ENCODE measurements at regions not wholly inside any gene's neighbourhood (a gene's known extent, or its start where the extent isn't known, plus 50 kb on each side); places are given as distances from the start of the nearest gene placed in this dataset.
"Not testable (repeated sequence)": the region's sequence is repeated elsewhere in the genome, so short reads cannot be mapped to it uniquely, and the experiment has no call there.

GRCh38 chr7:109549471-109550193 is 980.0 kb downstream of the DNAJB9 start:
- no peaks in the 10 kb centered on the region for H3K36me3 ChIP-seq (ENCODE audit: control insufficient read depth in 1 of 2, insufficient read depth in 2 of 2, low read length in 2 of 2)
- no peak overlapping the region for H3K27ac ChIP-seq (ENCODE audit: low read length)
- H3K4me1 ChIP-seq (ENCODE audit: control insufficient read depth in 1 of 2, insufficient read depth in 2 of 2, low read length in 2 of 2), result no peaks in the 10 kb centered on the region
- no peak overlapping the region for H3K4me3 ChIP-seq (ENCODE audit: low read depth in 1 of 2, low read length in 2 of 2)
- no peaks in the 10 kb centered on the region for H3K27me3 ChIP-seq (ENCODE audit: low read depth, low read length)
- H3K9me3 ChIP-seq (ENCODE audit: control insufficient read depth in 1 of 2, low read length in 2 of 2), result no peaks in the 10 kb centered on the region

GRCh38 chr7:109552017-109552416 is 982.3 kb downstream of the DNAJB9 start:
- Histone ChIP-seq H3K9me3 (ENCODE audit: control insufficient read depth in 1 of 2, low read length in 2 of 2) (peaks cover 0 to 3% of the 10 kb centered on the region in 2 donors), H3K4me3 (ENCODE audit: low read depth in 1 of 2, low read length in 2 of 2) (no peak overlapping the region), H3K4me1 (ENCODE audit: control insufficient read depth in 1 of 2, insufficient read depth in 2 of 2, low read length in 2 of 2) (no peaks in the 10 kb centered on the region), H3K27ac (ENCODE audit: low read length) (no peak overlapping the region), H3K27me3 (ENCODE audit: low read depth, low read length) (no peaks in the 10 kb centered on the region), H3K36me3 (ENCODE audit: control insufficient read depth in 1 of 2, insufficient read depth in 2 of 2, low read length in 2 of 2) (no peaks in the 10 kb centered on the region)

GRCh38 chr7:109577265-109577664 is 1007.6 kb downstream of the DNAJB9 start:
- no peak overlapping the region for H3K27ac ChIP-seq (ENCODE audit: low read length)
- H3K4me1 ChIP-seq (ENCODE audit: control insufficient read depth in 1 of 2, insufficient read depth in 2 of 2, low read length in 2 of 2), result no peaks in the 10 kb centered on the region
- no peaks in the 10 kb centered on the region for H3K36me3 ChIP-seq (ENCODE audit: control insufficient read depth in 1 of 2, insufficient read depth in 2 of 2, low read length in 2 of 2)

GRCh38 chr7:109579901-109580300 is 1010.2 kb downstream of the DNAJB9 start:
- no peaks in the 10 kb centered on the region for H3K27me3 ChIP-seq (ENCODE audit: low read depth, low read length)

More at GRCh38 chr7:109577265-109577664, 1007.6 kb downstream of the DNAJB9 start:
- no peak overlapping the region for H3K4me3 ChIP-seq (ENCODE audit: low read depth in 1 of 2, low read length in 2 of 2)
- H3K27me3 ChIP-seq (ENCODE audit: low read depth, low read length), result no peaks in the 10 kb centered on the region
- no peaks in the 10 kb centered on the region for H3K9me3 ChIP-seq (ENCODE audit: control insufficient read depth in 1 of 2, low read length in 2 of 2)

GRCh38 chr7:109582211-109582610 is 1012.5 kb downstream of the DNAJB9 start:
- Histone ChIP-seq H3K36me3 (ENCODE audit: control insufficient read depth in 1 of 2, insufficient read depth in 2 of 2, low read length in 2 of 2) (no peaks in the 10 kb centered on the region), H3K4me1 (ENCODE audit: control insufficient read depth in 1 of 2, insufficient read depth in 2 of 2, low read length in 2 of 2) (no peaks in the 10 kb centered on the region), H3K27ac (ENCODE audit: low read length) (no peak overlapping the region), H3K4me3 (ENCODE audit: low read depth in 1 of 2, low read length in 2 of 2) (no peak overlapping the region), H3K27me3 (ENCODE audit: low read depth, low read length) (no peaks in the 10 kb centered on the region), H3K9me3 (ENCODE audit: control insufficient read depth in 1 of 2, low read length in 2 of 2) (peaks cover 0 to 6% of the 10 kb centered on the region in 2 donors)

More at GRCh38 chr7:109579901-109580300, 1010.2 kb downstream of the DNAJB9 start:
- no peak overlapping the region for H3K27ac ChIP-seq (ENCODE audit: low read length)
- H3K4me1 ChIP-seq (ENCODE audit: control insufficient read depth in 1 of 2, insufficient read depth in 2 of 2, low read length in 2 of 2), result no peaks in the 10 kb centered on the region
- H3K9me3 ChIP-seq (ENCODE audit: control insufficient read depth in 1 of 2, low read length in 2 of 2), result peaks cover 0 to 6% of the 10 kb centered on the region in 2 donors
- no peak overlapping the region for H3K4me3 ChIP-seq (ENCODE audit: low read depth in 1 of 2, low read length in 2 of 2)
- H3K36me3 ChIP-seq (ENCODE audit: control insufficient read depth in 1 of 2, insufficient read depth in 2 of 2, low read length in 2 of 2), result no peaks in the 10 kb centered on the region

- H3K27ac ChIP-seq (ENCODE audit: low read length); H3K36me3 ChIP-seq (ENCODE audit: control insufficient read depth in 1 of 2, insufficient read depth in 2 of 2, low read length in 2 of 2); H3K4me3 ChIP-seq (ENCODE audit: low read depth in 1 of 2, low read length in 2 of 2); H3K9me3 ChIP-seq (ENCODE audit: control insufficient read depth in 1 of 2, low read length in 2 of 2); H3K4me1 ChIP-seq (ENCODE audit: control insufficient read depth in 1 of 2, insufficient read depth in 2 of 2, low read length in 2 of 2); H3K27me3 ChIP-seq (ENCODE audit: low read depth, low read length): not testable (repeated sequence)
Measured at GRCh38 chr7:109596948-109597347, 1027.3 kb downstream of the DNAJB9 start.

GRCh38 chr7:109611656-109612055 is 1042.0 kb downstream of the DNAJB9 start:
- H3K4me3 ChIP-seq (ENCODE audit: low read depth in 1 of 2, low read length in 2 of 2), result no peak overlapping the region
- no peaks in the 10 kb centered on the region for H3K27me3 ChIP-seq (ENCODE audit: low read depth, low read length)
- H3K4me1 ChIP-seq (ENCODE audit: control insufficient read depth in 1 of 2, insufficient read depth in 2 of 2, low read length in 2 of 2), result no peaks in the 10 kb centered on the region
- no peaks in the 10 kb centered on the region for H3K36me3 ChIP-seq (ENCODE audit: control insufficient read depth in 1 of 2, insufficient read depth in 2 of 2, low read length in 2 of 2)
- peaks cover 0 to 3% of the 10 kb centered on the region in 2 donors for H3K9me3 ChIP-seq (ENCODE audit: control insufficient read depth in 1 of 2, low read length in 2 of 2)
- H3K27ac ChIP-seq (ENCODE audit: low read length), result no peak overlapping the region

- Histone ChIP-seq H3K4me1 (ENCODE audit: control insufficient read depth in 1 of 2, insufficient read depth in 2 of 2, low read length in 2 of 2) (no peaks in the 10 kb centered on the region), H3K27me3 (ENCODE audit: low read depth, low read length) (no peaks in the 10 kb centered on the region), H3K27ac (ENCODE audit: low read length) (no peak overlapping the region), H3K9me3 (ENCODE audit: control insufficient read depth in 1 of 2, low read length in 2 of 2) (peaks cover 0 to 3% of the 10 kb centered on the region in 2 donors), H3K36me3 (ENCODE audit: control insufficient read depth in 1 of 2, insufficient read depth in 2 of 2, low read length in 2 of 2) (no peaks in the 10 kb centered on the region), H3K4me3 (ENCODE audit: low read depth in 1 of 2, low read length in 2 of 2) (no peak overlapping the region)
Measured at GRCh38 chr7:109616551-109617069, 1046.9 kb downstream of the DNAJB9 start.

GRCh38 chr7:109622320-109622719 is 1052.6 kb downstream of the DNAJB9 start:
- Histone ChIP-seq H3K27ac (ENCODE audit: low read length) (no peak overlapping the region), H3K4me1 (ENCODE audit: control insufficient read depth in 1 of 2, insufficient read depth in 2 of 2, low read length in 2 of 2) (no peaks in the 10 kb centered on the region), H3K36me3 (ENCODE audit: control insufficient read depth in 1 of 2, insufficient read depth in 2 of 2, low read length in 2 of 2) (no peaks in the 10 kb centered on the region), H3K27me3 (ENCODE audit: low read depth, low read length) (no peaks in the 10 kb centered on the region), H3K4me3 (ENCODE audit: low read depth in 1 of 2, low read length in 2 of 2) (no peak overlapping the region), H3K9me3 (ENCODE audit: control insufficient read depth in 1 of 2, low read length in 2 of 2) (peaks cover 0 to 6% of the 10 kb centered on the region in 2 donors)

GRCh38 chr7:109632890-109633289 is 1063.2 kb downstream of the DNAJB9 start:
- not testable (repeated sequence) for H3K9me3 ChIP-seq (ENCODE audit: control insufficient read depth in 1 of 2, low read length in 2 of 2); H3K4me1 ChIP-seq (ENCODE audit: control insufficient read depth in 1 of 2, insufficient read depth in 2 of 2, low read length in 2 of 2); H3K4me3 ChIP-seq (ENCODE audit: low read depth in 1 of 2, low read length in 2 of 2); H3K36me3 ChIP-seq (ENCODE audit: control insufficient read depth in 1 of 2, insufficient read depth in 2 of 2, low read length in 2 of 2); H3K27ac ChIP-seq (ENCODE audit: low read length); H3K27me3 ChIP-seq (ENCODE audit: low read depth, low read length)

- H3K9me3 ChIP-seq (ENCODE audit: control insufficient read depth in 1 of 2, low read length in 2 of 2), result peaks cover 0 to 8% of the 10 kb centered on the region in 2 donors
- H3K27ac ChIP-seq (ENCODE audit: low read length), result no peak overlapping the region
- no peaks in the 10 kb centered on the region for H3K36me3 ChIP-seq (ENCODE audit: control insufficient read depth in 1 of 2, insufficient read depth in 2 of 2, low read length in 2 of 2)
- no peaks in the 10 kb centered on the region for H3K4me1 ChIP-seq (ENCODE audit: control insufficient read depth in 1 of 2, insufficient read depth in 2 of 2, low read length in 2 of 2)
- no peak overlapping the region for H3K4me3 ChIP-seq (ENCODE audit: low read depth in 1 of 2, low read length in 2 of 2)
- no peaks in the 10 kb centered on the region for H3K27me3 ChIP-seq (ENCODE audit: low read depth, low read length)
Measured at GRCh38 chr7:109635374-109635773, 1065.7 kb downstream of the DNAJB9 start.

Measured in muscle layer of duodenum (tissue), 2 donors.